ENCODE measurements at regions not wholly inside any gene's neighbourhood (a gene's known extent, or its start where the extent isn't known, plus 50 kb on each side); places are given as distances from the start of the nearest gene placed in this dataset.

DNA sequence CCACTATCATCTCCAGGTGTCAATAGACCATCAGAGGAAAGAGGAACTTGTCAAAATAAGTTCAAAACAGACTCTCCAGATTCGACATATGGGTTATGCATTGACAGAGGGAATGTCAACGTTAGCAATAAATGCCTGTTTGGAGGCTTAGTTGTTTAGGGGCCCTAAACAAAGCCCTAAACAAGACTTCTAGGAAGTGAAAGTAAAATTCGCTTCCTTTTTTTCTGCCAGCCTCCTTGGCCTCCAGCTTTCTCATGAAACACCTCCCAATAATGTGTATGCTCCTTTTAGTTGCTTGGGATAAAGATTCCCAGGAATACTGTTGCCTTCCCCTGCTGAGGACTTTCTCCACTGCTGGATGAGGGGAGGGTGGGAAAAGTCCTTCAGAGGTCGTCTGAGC, 70.9 kb upstream of the ARNT2 start:
- TF ChIP-seq, protein P1, sequence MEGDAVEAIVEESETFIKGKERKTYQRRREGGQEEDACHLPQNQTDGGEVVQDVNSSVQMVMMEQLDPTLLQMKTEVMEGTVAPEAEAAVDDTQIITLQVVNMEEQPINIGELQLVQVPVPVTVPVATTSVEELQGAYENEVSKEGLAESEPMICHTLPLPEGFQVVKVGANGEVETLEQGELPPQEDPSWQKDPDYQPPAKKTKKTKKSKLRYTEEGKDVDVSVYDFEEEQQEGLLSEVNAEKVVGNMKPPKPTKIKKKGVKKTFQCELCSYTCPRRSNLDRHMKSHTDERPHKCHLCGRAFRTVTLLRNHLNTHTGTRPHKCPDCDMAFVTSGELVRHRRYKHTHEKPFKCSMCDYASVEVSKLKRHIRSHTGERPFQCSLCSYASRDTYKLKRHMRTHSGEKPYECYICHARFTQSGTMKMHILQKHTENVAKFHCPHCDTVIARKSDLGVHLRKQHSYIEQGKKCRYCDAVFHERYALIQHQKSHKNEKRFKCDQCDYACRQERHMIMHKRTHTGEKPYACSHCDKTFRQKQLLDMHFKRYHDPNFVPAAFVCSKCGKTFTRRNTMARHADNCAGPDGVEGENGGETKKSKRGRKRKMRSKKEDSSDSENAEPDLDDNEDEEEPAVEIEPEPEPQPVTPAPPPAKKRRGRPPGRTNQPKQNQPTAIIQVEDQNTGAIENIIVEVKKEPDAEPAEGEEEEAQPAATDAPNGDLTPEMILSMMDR (IDR thresholded peaks at IDR 0.05) = no peak
- no peak for TF ChIP-seq SIN3A (IDR thresholded peaks at IDR 0.05; ENCODE audit: borderline replicate concordance, insufficient read depth, low read depth, low read length)
- TF ChIP-seq POLR2AphosphoS5 (IDR thresholded peaks at IDR 0.05; ENCODE audit: low read depth, low read length) = no peak
- TF ChIP-seq, protein P2, sequence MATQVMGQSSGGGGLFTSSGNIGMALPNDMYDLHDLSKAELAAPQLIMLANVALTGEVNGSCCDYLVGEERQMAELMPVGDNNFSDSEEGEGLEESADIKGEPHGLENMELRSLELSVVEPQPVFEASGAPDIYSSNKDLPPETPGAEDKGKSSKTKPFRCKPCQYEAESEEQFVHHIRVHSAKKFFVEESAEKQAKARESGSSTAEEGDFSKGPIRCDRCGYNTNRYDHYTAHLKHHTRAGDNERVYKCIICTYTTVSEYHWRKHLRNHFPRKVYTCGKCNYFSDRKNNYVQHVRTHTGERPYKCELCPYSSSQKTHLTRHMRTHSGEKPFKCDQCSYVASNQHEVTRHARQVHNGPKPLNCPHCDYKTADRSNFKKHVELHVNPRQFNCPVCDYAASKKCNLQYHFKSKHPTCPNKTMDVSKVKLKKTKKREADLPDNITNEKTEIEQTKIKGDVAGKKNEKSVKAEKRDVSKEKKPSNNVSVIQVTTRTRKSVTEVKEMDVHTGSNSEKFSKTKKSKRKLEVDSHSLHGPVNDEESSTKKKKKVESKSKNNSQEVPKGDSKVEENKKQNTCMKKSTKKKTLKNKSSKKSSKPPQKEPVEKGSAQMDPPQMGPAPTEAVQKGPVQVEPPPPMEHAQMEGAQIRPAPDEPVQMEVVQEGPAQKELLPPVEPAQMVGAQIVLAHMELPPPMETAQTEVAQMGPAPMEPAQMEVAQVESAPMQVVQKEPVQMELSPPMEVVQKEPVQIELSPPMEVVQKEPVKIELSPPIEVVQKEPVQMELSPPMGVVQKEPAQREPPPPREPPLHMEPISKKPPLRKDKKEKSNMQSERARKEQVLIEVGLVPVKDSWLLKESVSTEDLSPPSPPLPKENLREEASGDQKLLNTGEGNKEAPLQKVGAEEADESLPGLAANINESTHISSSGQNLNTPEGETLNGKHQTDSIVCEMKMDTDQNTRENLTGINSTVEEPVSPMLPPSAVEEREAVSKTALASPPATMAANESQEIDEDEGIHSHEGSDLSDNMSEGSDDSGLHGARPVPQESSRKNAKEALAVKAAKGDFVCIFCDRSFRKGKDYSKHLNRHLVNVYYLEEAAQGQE (IDR thresholded peaks at IDR 0.05; ENCODE audit: insufficient read depth in 1 of 2, low read depth in 2 of 2, low read length in 1 of 2) = no peak
- TF ChIP-seq TCF7L2 (IDR thresholded peaks at IDR 0.05; ENCODE audit: low read depth, low read length) = no peak

All from Panc1 (cell line).